HEK293 (cell line): ENCODE measurements at regions not wholly inside any gene's neighbourhood (a gene's known extent, or its start where the extent isn't known, plus 50 kb on each side); places are given as distances from the start of the nearest gene placed in this dataset.

Experiments used
- CTCF ChIA-PET: fragments of 350-600 bp; formaldehyde crosslinking; extraction: SDS; loops from one replicate; lab custom pipeline; 2021; ENCODE audit warnings: antibody characterized with exemption; lab: Yijun Ruan, JAX
- POLR2A ChIA-PET: fragments of 300-600 bp; formaldehyde crosslinking; extraction: SDS; loops from one replicate; lab custom pipeline; 2020; ENCODE audit warnings: antibody characterized with exemption, inconsistent platforms; lab: Yijun Ruan, JAX
- H3K27ac ChIP-seq: fragments of 200-500 bp; sonication (Bioruptor generic); 2 replicates; pipeline ENCODE4 v1.5.1; 2014; ENCODE audit warnings: low read depth, low read length, control low read depth, inconsistent platforms; ENCODE audit errors: extremely low read depth
- H3K36me3 ChIP-seq, 2 experiments: fragments of 200-500 bp in 1 of 2; sonication (Bioruptor generic) in 1 of 2; 1 replicate in 1 of 2; 2 replicates in 1 of 2; pipeline ENCODE4 v1.5.1; 2014 to 2017; ENCODE audit warnings: inconsistent platforms in 2 of 2, low read length in 2 of 2; ENCODE audit not compliant: control insufficient read depth in 2 of 2, insufficient read depth in 1 of 2
- H3K4me1 ChIP-seq: fragments of 200-500 bp; sonication (Bioruptor generic); 2 replicates; pipeline ENCODE4 v1.5.1; 2014; ENCODE audit warnings: mild to moderate bottlenecking, low read length, inconsistent platforms; ENCODE audit not compliant: control insufficient read depth, insufficient read depth
- H3K4me3 ChIP-seq: 2 replicates; pipeline ENCODE4 v1.5.1; 2011; ENCODE audit warnings: low read depth, mild to moderate bottlenecking, control low read depth, low read length, moderate library complexity
- H3K9me3 ChIP-seq: fragments of 200-500 bp; sonication (Bioruptor generic); 2 replicates; pipeline ENCODE4 v1.5.1; 2014; ENCODE audit warnings: low read depth, low read length, inconsistent platforms; ENCODE audit not compliant: control insufficient read depth, insufficient read depth
- FEZF1 ChIP-seq: fragments of 450-650 bp; formaldehyde crosslinking; IDR thresholded peaks from 2 replicates; pipeline ENCODE4 v1.5.1; 2016; ENCODE audit warnings: missing biosample characterization, missing genetic modification characterization
- GLI4 ChIP-seq: fragments of 450-650 bp; formaldehyde crosslinking; IDR thresholded peaks from 2 replicates; pipeline ENCODE4 v1.5.1; 2016; ENCODE audit warnings: missing biosample characterization, missing genetic modification characterization
- HOXD13 ChIP-seq: sonication (generic); formaldehyde crosslinking; IDR thresholded peaks from 2 replicates; pipeline ENCODE4 v1.8.0; 2022; ENCODE audit warnings: missing genetic modification reagents, borderline replicate concordance
- MYNN ChIP-seq: fragments of 450-650 bp; formaldehyde crosslinking; IDR thresholded peaks from 2 replicates; pipeline ENCODE4 v1.5.1; 2016; ENCODE audit warnings: missing biosample characterization, missing genetic modification characterization, borderline replicate concordance
- REPIN1 ChIP-seq: fragments of 450-650 bp; formaldehyde crosslinking; IDR thresholded peaks from 2 replicates; pipeline ENCODE4 v1.5.1; 2017; ENCODE audit warnings: missing biosample characterization, missing genetic modification characterization, low read depth
- SCRT2 ChIP-seq: fragments of 450-650 bp; formaldehyde crosslinking; IDR thresholded peaks from 2 replicates; pipeline ENCODE4 v1.5.1; 2016; ENCODE audit warnings: missing biosample characterization, missing genetic modification characterization
- SP2 ChIP-seq: fragments of 450-650 bp; formaldehyde crosslinking; IDR thresholded peaks from 2 replicates; pipeline ENCODE4 v1.5.1; 2016; ENCODE audit warnings: missing biosample characterization, missing genetic modification characterization
- YY1 ChIP-seq: fragments of 450-650 bp; formaldehyde crosslinking; IDR thresholded peaks from 2 replicates; pipeline ENCODE4 v1.5.1; 2018; ENCODE audit warnings: missing biosample characterization, missing genetic modification characterization
- ZBTB17 ChIP-seq: fragments of 450-650 bp; formaldehyde crosslinking; IDR thresholded peaks from 2 replicates; pipeline ENCODE4 v1.5.1; 2016; ENCODE audit warnings: missing biosample characterization, missing genetic modification characterization
- ZBTB20 ChIP-seq: fragments of 450-650 bp; formaldehyde crosslinking; IDR thresholded peaks from 2 replicates; pipeline ENCODE4 v1.5.1; 2016; ENCODE audit warnings: missing biosample characterization, missing genetic modification characterization
- ZIC2 ChIP-seq: fragments of 450-650 bp; formaldehyde crosslinking; IDR thresholded peaks from 2 replicates; pipeline ENCODE4 v1.5.1; 2016; ENCODE audit warnings: missing biosample characterization, missing genetic modification characterization
- ZNF140 ChIP-seq: fragments of 450-650 bp; formaldehyde crosslinking; IDR thresholded peaks from 2 replicates; pipeline ENCODE4 v1.5.1; 2016; ENCODE audit warnings: missing biosample characterization, missing genetic modification characterization
- ZNF184 ChIP-seq: fragments of 450-650 bp; IDR thresholded peaks from 2 replicates; pipeline ENCODE4 v1.5.1; 2018; ENCODE audit warnings: missing biosample characterization, mild to moderate bottlenecking, missing genetic modification characterization
- ZNF19 ChIP-seq: fragments of 450-650 bp; formaldehyde crosslinking; IDR thresholded peaks from 2 replicates; pipeline ENCODE4; 2016; ENCODE audit warnings: missing biosample characterization, missing genetic modification characterization, low read depth
- ZNF214 ChIP-seq: fragments of 450-650 bp; formaldehyde crosslinking; IDR thresholded peaks from 2 replicates; pipeline ENCODE4 v1.5.1; 2017; ENCODE audit warnings: missing biosample characterization, mild to moderate bottlenecking, missing genetic modification characterization, borderline replicate concordance
- ZNF266 ChIP-seq: fragments of 450-650 bp; formaldehyde crosslinking; IDR thresholded peaks from 2 replicates; pipeline ENCODE4 v1.5.1; 2016; ENCODE audit warnings: missing biosample characterization, missing genetic modification characterization, low read depth
- ZNF426 ChIP-seq: fragments of 450-650 bp; formaldehyde crosslinking; IDR thresholded peaks from 2 replicates; pipeline ENCODE4 v1.5.1; 2017; ENCODE audit warnings: missing biosample characterization, missing genetic modification characterization, mild to moderate bottlenecking, inconsistent platforms, moderate library complexity
- ZNF501 ChIP-seq: fragments of 450-650 bp; formaldehyde crosslinking; IDR thresholded peaks from 2 replicates; pipeline ENCODE4 v1.5.1; 2016; ENCODE audit warnings: missing biosample characterization, missing genetic modification characterization
- ZNF621 ChIP-seq: fragments of 450-650 bp; formaldehyde crosslinking; IDR thresholded peaks from 2 replicates; pipeline ENCODE4 v1.5.1; 2017; ENCODE audit warnings: missing biosample characterization, missing genetic modification characterization
- ZNF677 ChIP-seq: fragments of 450-650 bp; IDR thresholded peaks from 2 replicates; pipeline ENCODE4 v1.5.0; 2018; ENCODE audit warnings: missing biosample characterization, mild to moderate bottlenecking, missing genetic modification characterization, moderate library complexity
- ZNF837 ChIP-seq: fragments of 450-650 bp; formaldehyde crosslinking; IDR thresholded peaks from 2 replicates; pipeline ENCODE4 v1.5.1; 2016; ENCODE audit warnings: missing biosample characterization, missing genetic modification characterization
- TF ChIP-seq, protein P1 (sequence below): fragments of 450-650 bp; formaldehyde crosslinking; IDR thresholded peaks from 2 replicates; pipeline ENCODE4 v1.5.1; 2016; ENCODE audit warnings: missing biosample characterization, missing genetic modification characterization
- TF ChIP-seq, protein P2 (sequence below): fragments of 450-650 bp; formaldehyde crosslinking; IDR thresholded peaks from 2 replicates; pipeline ENCODE4 v1.5.1; 2016; ENCODE audit warnings: missing biosample characterization, missing genetic modification characterization
- TF ChIP-seq, protein P3 (sequence below): fragments of 450-650 bp; formaldehyde crosslinking; IDR thresholded peaks from 2 replicates; pipeline ENCODE4 v1.5.1; 2016; ENCODE audit warnings: missing biosample characterization, missing genetic modification characterization, low read depth
- TF ChIP-seq, protein P4 (sequence below): fragments of 450-650 bp; formaldehyde crosslinking; IDR thresholded peaks from 2 replicates; pipeline ENCODE4 v1.5.1; 2017; ENCODE audit warnings: missing biosample characterization, missing genetic modification characterization
- TF ChIP-seq, protein P5 (sequence below): fragments of 450-650 bp; formaldehyde crosslinking; IDR thresholded peaks from 2 replicates; pipeline ENCODE4 v1.5.1; 2017; ENCODE audit warnings: missing biosample characterization, missing genetic modification characterization

DNA sequence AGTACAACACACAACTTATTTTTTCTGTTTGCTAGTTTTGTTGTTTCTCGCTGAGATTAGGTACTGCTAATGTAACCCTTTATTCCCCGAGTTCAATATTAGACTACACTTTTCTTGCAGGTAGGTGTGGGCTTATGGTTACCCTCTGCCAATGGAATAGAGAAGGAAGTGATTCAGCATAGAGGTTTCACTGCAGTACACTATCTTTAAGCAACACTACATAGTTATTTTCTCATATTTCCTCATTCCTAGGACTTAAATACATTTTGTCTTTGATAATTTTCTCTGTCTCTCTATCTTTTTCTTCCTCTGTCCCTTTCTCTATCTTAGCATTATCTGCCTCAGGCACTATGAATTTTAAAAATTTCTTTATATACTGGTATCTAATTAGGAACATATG lies 791.0 kb downstream of the FAM181B start:
- Histone ChIP-seq H3K9me3 (no peaks in the 10 kb centered on the region), H3K36me3 (no peaks in the 10 kb centered on the region)
- CTCF ChIA-PET, result no interaction called here
- TF ChIP-seq HOXD13 (CRISPR knock-in tag), result no peak
- TF ChIP-seq, protein P1, sequence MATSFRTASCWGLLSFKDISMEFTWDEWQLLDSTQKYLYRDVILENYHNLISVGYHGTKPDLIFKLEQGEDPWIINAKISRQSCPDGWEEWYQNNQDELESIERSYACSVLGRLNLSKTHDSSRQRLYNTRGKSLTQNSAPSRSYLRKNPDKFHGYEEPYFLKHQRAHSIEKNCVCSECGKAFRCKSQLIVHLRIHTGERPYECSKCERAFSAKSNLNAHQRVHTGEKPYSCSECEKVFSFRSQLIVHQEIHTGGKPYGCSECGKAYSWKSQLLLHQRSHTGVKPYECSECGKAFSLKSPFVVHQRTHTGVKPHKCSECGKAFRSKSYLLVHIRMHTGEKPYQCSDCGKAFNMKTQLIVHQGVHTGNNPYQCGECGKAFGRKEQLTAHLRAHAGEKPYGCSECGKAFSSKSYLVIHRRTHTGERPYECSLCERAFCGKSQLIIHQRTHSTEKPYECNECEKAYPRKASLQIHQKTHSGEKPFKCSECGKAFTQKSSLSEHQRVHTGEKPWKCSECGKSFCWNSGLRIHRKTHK (tag by site-specific recombination), result no peak
- no peak for TF ChIP-seq ZNF214 (tag by site-specific recombination)
- TF ChIP-seq, protein P2, sequence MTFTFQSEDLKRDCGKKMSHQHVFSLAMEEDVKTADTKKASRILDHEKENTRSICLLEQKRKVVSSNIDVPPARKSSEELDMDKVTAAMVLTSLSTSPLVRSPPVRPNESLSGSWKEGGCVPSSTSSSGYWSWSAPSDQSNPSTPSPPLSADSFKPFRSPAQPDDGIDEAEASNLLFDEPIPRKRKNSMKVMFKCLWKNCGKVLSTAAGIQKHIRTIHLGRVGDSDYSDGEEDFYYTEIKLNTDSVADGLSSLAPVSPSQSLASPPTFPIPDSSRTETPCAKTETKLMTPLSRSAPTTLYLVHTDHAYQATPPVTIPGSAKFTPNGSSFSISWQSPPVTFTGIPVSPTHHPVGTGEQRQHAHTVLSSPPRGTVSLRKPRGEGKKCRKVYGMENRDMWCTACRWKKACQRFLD (tag by site-specific recombination), result no peak
- TF ChIP-seq ZNF501 (tag by site-specific recombination), result no peak
- TF ChIP-seq SCRT2, result no peak
- TF ChIP-seq, protein P3, sequence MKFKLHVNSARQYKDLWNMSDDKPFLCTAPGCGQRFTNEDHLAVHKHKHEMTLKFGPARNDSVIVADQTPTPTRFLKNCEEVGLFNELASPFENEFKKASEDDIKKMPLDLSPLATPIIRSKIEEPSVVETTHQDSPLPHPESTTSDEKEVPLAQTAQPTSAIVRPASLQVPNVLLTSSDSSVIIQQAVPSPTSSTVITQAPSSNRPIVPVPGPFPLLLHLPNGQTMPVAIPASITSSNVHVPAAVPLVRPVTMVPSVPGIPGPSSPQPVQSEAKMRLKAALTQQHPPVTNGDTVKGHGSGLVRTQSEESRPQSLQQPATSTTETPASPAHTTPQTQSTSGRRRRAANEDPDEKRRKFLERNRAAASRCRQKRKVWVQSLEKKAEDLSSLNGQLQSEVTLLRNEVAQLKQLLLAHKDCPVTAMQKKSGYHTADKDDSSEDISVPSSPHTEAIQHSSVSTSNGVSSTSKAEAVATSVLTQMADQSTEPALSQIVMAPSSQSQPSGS, result no peak
- no peak for TF ChIP-seq REPIN1
- TF ChIP-seq SP2 (tag by site-specific recombination), result no peak
- no peak for TF ChIP-seq ZNF621 (tag by site-specific recombination)
- no peak for TF ChIP-seq ZNF837
- no peak for TF ChIP-seq ZNF184 (tag by site-specific recombination)
- TF ChIP-seq ZNF140 (tag by site-specific recombination), result no peak
- no peak for TF ChIP-seq ZNF266 (tag by site-specific recombination)
- TF ChIP-seq MYNN (tag by site-specific recombination), result no peak
- TF ChIP-seq, protein P4, sequence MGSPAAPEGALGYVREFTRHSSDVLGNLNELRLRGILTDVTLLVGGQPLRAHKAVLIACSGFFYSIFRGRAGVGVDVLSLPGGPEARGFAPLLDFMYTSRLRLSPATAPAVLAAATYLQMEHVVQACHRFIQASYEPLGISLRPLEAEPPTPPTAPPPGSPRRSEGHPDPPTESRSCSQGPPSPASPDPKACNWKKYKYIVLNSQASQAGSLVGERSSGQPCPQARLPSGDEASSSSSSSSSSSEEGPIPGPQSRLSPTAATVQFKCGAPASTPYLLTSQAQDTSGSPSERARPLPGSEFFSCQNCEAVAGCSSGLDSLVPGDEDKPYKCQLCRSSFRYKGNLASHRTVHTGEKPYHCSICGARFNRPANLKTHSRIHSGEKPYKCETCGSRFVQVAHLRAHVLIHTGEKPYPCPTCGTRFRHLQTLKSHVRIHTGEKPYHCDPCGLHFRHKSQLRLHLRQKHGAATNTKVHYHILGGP (tag by site-specific recombination), result no peak
- no peak for TF ChIP-seq YY1 (tag by site-specific recombination)
- no peak for TF ChIP-seq ZIC2
- TF ChIP-seq, all 188 proteins: peak for 0
- POLR2A ChIA-PET, result no interaction called here
- Histone ChIP-seq H3K4me3 (no peak overlapping the region), H3K4me1 (no peaks in the 10 kb centered on the region), H3K27ac (no peak overlapping the region)

DNA sequence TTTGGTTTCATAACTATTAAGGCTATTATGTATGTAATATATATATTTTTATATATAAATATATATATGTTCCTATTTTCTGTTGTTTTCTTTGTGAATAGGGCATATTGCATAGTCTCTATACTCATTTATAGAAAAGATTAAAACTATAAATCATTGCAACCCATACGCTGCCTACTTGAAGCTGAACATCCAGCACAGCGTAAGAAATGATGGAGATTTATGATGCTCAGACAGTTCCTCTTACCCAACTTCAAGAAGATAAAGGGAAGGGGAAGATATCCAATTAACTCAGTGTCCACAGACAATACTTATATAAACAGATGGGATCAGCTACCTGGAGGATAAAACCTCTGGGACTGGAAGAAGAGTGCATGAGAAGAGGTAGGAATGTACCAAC lies 791.7 kb downstream of the FAM181B start:
- POLR2A ChIA-PET, result no interaction called here
- H3K27ac ChIP-seq, result no peak overlapping the region
- no peaks in the 10 kb centered on the region for H3K9me3 ChIP-seq
- H3K4me3 ChIP-seq, result no peak overlapping the region
- CTCF ChIA-PET, result no interaction called here
- H3K4me1 ChIP-seq, result no peaks in the 10 kb centered on the region
- TF ChIP-seq ZNF426 (tag by site-specific recombination), result no peak
- TF ChIP-seq GLI4 (tag by site-specific recombination), result no peak
- no peak for TF ChIP-seq ZNF19 (tag by site-specific recombination)
- TF ChIP-seq ZBTB20 (tag by site-specific recombination), result no peak
- no peak for TF ChIP-seq FEZF1
- no peak for TF ChIP-seq ZNF677 (tag by site-specific recombination)
- no peak for TF ChIP-seq ZBTB17 (tag by site-specific recombination)
- TF ChIP-seq, protein P5, sequence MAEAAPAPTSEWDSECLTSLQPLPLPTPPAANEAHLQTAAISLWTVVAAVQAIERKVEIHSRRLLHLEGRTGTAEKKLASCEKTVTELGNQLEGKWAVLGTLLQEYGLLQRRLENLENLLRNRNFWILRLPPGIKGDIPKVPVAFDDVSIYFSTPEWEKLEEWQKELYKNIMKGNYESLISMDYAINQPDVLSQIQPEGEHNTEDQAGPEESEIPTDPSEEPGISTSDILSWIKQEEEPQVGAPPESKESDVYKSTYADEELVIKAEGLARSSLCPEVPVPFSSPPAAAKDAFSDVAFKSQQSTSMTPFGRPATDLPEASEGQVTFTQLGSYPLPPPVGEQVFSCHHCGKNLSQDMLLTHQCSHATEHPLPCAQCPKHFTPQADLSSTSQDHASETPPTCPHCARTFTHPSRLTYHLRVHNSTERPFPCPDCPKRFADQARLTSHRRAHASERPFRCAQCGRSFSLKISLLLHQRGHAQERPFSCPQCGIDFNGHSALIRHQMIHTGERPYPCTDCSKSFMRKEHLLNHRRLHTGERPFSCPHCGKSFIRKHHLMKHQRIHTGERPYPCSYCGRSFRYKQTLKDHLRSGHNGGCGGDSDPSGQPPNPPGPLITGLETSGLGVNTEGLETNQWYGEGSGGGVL, result no peak
- no peaks in the 10 kb centered on the region for H3K36me3 ChIP-seq
